HG03571 (cell line): ENCODE measurements at regions not wholly inside any gene's neighbourhood (a gene's known extent, or its start where the extent isn't known, plus 50 kb on each side); places are given as distances from the start of the nearest gene placed in this dataset.

ENCODE experiments used
- ATAC-seq: cut with Tn5 transposase; IDR thresholded peaks from one replicate; pipeline ENCODE4 v1.9.1; 2021; ENCODE audit not compliant: unreplicated experiment

DNA sequence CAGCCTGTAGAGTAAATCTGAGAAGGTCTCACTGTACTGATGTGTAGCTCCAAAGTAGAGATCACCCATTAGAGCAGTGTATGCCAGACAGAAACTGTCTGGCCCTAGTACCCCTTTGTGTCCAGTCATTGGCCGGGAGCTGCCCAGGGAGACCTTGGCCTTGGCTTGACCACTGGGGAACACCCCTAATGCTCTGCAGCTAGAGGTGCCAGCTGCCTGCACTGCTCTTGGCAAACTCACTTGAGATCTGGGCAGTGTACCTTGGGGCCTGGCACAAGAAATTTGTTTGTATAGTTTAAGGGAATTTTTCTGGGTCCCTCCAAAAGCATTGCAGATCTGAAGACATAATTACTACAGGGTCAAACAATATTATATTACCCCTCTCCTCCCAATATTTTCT, 78.7 kb upstream of the MPHOSPH6 start:
- no peak for ATAC-seq

DNA sequence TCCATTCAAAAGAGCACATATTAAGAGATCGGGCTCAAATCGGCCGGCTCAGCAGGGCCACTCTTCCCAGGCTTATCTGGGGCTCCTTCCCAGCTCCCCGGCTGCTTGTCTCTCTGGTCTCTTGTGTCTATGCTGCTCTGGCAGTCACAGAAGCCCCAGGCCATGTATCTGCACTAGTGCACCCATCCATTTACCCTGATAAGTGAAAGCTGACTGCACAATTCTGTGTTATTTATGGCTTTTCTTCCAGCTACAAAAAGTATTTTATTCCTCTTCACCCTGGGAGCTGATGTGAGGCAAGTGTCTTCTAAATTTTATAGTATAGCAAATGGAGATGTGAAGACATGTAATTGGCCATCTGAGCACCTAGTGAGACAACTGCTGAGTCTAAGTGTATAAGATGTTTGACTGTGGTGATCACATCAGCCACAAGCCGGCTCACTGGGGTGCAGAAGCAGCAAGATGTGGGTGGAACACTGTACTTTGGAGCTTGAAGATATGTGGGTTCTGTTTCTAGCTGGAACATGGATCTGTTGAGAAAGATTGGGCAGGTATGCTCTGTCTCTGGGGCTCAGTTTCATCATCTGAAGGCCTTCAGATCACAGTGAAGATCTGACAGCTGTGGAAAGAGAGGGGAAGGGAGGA, 78.1 kb upstream of the MPHOSPH6 start:
- no peak for ATAC-seq

DNA sequence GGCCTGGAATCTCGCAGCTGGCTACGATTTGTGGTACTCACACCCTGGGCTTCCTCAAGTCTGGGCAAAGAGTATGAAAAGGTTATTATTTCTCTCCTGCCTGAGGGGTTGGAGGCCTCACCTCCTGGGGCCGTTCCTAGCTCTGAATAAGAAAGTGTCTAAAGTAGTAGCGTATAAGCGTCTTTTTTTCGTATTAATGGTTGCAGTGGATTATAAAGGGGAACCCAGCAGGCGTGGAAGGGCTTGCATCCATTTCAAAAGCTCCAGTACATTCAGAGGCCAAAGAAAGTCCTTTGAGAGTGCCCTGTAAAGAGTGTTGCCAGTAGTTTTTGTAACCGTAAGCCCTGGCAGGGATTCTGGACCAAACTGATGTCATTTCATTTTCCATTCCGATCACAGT, 72.2 kb upstream of the MPHOSPH6 start:
- ATAC-seq: no peak

DNA sequence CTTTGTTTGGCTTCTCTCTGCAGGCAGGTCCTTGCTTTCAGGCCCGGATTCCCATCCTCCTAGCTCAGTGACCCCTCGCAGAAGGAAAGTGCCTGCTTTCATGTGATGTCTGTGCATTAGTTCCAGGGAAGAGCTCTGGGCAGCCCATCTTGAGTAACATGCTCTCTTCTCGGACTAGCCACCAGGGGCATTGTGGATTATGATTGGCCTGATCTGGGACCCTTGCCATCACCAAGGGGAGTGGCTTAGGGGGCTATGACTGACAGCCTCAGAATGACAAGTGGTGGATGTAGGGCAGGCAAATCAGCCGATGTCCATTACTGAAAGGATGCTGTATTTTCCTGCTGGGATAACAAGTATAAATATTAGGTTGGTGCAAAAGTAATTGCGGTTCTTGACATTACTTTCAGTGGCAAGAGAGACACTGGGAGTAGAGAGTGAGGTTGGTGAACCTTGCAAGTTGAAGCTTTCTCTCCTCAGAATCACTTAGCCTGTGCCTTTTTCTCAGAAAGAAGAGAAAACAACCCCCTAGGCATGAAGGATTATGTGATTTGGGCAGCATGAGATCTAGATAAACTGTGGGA, 71.5 kb upstream of the MPHOSPH6 start:
- no peak for ATAC-seq

DNA sequence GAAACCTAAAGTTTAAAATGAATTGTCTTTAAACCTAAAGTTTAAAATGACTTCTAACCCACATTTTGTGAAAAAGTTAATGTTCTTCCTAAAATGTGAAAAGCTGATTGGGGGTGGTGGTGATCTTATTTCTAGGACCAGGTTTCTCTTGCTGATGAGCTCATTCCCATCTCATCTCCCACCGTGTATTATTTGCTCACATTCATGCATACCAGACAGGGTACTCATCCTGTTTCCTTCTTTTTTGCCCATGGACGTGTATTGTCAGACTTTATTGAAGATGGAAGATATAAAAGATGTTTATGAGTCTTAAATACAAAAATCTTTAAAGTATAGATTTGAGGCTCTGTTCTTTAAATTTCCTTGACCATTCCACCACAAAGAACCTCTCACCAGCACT, 70.1 kb upstream of the MPHOSPH6 start:
- ATAC-seq: no peak

DNA sequence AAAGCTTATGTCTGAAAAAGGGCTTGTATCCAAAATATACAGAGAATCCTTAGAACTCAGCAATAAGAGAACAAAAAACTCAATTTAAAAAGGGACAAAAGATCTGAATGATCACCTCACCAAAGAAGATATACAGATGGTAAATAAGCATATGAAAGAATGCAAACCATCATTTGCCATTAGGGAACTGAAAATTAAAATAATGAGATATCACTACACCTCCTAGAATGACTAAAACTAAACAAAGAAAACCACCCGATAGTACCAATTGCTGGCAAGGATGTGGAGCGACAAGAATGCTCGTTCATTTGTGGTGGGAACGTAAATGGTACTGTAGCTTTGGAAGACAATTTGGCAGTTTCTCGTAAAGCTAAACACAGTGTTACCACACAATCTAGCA, 66.9 kb upstream of the MPHOSPH6 start:
- no peak for ATAC-seq

DNA sequence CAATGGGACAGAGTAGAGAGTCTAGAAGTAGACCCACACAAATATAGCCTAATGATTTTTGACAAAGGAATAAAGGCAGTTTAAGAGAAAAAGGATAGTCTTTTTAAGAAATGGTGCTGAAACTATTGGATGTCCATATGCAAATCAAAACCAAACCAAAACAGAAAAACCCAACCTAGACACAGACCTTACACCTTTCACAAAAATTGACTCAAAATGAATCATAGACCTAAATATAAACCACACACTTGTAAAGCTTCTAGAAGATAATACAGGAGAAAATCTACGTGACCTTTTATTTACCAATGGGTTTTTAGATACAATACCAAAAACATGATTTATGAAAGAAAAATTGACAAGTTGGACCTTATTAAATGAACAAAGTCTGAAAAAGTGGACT, 66.4 kb upstream of the MPHOSPH6 start:
- no peak for ATAC-seq

DNA sequence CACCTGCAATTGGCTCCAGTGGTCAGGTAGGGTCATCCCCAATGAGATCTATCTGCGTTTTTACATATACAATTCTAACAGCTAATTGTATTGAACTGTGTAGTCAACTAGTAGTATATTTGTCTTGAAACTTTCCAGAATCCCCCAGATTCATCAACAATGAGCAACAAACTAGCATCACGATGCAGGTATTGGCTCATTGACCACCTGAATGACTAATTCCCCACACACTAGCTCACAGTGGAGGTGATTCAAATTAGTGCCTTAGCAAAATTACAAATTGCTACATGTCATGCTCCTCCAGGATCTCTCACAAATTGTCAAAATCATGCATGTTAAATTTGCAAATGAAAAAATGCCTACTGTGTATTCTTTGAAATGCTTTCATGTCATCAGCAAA, 62.8 kb upstream of the MPHOSPH6 start:
- ATAC-seq: no peak

DNA sequence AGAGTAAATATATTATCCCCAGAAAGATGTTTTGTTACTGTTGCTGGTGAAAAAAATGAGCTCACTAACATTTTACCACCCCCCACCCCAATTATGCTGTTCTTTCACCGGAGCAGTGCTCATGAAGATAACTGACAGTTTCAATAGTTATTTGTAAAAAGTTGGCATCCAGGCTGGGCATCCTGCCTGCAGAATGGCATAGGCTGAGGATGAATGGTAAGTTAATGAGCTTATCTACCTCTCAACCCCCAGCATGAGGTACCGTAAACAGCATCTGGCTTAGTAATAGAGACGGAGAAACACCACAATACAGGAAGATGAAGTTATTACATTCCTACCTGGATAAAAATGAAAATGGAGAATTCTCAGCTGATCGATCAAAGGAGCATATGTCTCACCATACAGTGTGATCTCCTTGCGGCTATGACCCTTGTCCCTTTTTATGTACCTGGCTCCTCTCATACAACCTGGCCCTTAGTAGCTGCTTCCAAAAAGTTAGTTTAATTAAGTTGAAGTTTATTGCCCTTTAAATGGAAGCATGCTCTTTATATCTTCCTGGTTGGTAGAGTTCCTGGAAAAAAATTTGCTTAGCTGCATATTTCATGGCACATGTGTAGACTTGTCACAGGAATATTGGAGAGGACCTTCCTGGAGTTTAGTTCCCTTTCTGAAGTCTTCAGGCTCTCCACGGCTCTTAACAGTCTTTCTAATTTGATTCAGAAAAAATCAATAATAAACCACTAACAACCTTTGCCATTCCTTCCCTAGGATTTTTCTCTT, 61.2 kb upstream of the MPHOSPH6 start:
- no peak for ATAC-seq

DNA sequence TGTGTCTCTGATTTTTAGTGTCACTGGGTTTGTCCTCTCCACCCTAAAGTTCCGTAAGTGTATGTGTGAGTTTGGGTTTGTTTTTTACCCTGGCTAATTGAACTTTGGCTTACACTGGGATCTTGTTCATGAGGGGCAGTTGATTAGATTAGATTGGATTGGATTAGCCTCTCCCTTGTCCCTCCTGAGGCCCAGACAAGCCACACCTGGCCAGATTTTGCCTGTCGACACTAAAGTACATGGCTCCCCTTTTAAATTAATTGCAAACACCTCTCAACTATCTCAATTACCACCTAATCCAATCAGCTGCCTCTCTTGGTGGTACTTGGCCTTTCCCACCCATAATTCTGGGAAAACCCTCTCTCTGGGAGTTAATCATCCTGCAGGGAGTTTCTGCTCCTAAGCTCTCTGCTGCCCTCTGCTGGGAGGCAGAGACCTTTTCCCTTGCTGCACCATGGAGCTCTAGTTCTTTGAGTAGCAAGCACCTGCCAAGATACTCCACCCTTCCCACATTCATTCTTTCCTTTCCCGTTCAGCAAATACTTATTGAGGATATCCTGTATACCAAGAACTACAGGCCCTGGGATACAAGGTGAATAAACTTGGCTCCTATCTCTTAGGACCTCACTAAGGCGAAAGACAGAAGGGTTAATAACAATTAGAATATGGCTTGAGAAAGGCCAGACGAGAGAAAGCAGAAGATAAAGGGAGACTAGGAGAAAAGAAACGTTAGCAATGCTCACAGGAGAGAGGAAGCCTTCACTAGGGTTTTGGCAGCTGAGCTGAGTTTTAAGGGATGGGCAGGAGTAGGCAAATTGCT, 60.0 kb upstream of the MPHOSPH6 start:
- ATAC-seq: no peak

DNA sequence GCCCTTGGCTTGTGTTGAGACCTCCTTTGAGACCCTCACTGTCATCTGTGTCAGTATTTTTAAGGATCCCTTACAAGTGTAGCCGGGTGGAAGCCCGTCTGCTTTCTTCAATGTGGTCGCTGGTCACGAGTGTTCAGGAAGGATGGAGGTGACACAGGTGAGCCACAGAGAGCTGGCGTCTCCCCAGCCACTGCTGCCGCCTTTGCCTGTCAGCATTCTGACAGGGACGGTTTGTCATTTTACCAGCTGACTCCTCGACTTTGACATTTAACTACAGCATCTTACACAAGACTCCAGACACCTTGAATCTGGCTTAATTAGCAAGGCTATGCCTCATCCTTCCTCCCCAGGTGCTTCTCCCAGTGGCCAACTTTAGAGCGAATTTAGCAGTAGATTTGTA, 56.3 kb upstream of the MPHOSPH6 start:
- no peak for ATAC-seq

DNA sequence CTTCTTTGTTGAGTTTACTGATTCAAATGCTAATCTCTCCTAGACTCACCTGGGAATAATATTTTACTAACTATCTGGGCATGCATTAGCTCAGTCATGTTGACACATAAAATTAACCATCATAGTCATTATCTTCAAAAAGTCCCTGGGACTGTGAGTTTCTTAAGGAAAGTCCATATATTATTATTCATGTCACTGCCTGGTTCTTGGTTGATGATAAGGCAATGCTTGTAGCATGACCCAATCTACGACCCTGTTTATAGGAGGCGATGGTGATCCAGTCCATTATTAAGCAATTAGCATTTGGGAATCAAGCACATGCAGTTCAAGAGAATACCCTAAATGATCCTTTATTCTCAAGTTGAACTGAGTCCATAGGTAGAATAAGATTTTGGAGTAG, 54.8 kb upstream of the MPHOSPH6 start:
- no peak for ATAC-seq

DNA sequence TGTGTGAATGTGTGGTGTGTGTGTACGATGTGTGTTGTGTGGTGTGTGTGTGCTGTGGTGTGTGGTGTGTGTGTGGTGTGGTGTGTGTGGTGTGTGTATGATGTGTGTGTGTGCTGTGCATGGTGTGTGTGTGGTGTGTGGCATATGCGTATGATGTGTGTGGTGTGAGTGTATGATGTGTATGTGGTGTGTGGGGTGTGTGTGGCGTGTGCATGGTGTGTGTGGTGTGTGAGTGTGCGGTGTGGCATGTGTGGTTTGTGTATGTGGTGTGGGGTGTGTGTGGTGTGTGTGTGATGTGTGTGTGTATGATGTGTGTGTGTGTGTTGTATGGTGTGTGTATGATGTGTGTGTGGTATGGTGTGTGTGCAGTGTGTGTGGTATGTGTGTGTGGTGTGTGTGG, 50.5 kb upstream of the MPHOSPH6 start:
- ATAC-seq: no peak
